ENCODE measurements at regions not wholly inside any gene's neighbourhood (a gene's known extent, or its start where the extent isn't known, plus 50 kb on each side); places are given as distances from the start of the nearest gene placed in this dataset.

DNA sequence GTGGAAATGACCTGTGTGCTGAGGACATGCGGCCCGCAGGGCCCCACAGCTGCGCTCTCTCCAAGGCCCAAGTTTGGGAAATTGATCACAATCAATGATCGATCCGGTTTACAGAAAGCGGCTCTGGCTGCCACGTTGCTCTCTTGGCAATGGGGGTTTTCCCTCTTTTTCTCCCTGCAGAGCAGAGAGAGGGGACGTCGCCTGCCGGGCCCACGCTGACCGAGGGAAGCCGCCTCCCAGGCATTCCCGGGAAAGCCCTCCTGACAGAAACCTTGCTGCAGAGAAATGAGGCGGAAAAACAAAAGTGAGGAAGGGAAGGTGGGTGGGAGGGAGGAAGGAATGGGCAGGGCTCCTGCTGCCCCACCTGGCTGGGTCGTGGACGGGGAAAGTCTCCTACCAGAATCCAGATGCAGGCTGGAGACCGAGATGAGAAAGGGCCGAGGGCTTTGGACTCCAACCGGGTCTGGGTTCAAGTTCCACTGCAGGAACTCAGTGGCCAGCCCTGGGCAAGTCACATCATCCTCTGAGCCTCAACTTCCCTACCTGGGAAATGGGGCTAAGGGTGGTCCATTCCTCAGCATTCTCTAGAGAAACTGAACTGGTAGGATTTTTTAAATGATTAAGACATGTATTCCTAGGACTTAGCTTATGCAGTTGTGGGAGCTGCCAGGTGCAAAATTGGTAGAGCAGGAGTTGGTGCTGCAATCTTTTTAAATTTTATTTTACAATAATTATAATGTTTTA lies 75.5 kb downstream of the PHETA1 start:
- TF ChIP-seq PKNOX1 (IDR thresholded peaks at IDR 0.05), result no peak
- TF ChIP-seq FOXK2 (IDR thresholded peaks at IDR 0.05), result no peak
- TF ChIP-seq LEF1 (IDR thresholded peaks at IDR 0.05; ENCODE audit: borderline replicate concordance), result no peak
- no peak for TF ChIP-seq BHLHE40 (IDR thresholded peaks at IDR 0.05; ENCODE audit: borderline replicate concordance)
- no peak for TF ChIP-seq TARDBP (IDR thresholded peaks at IDR 0.05)
- no peak for TF ChIP-seq FOXA1 (IDR thresholded peaks at IDR 0.05)
- TF ChIP-seq ELF4 (IDR thresholded peaks at IDR 0.05), result no peak
- no peak for TF ChIP-seq CTBP1 (IDR thresholded peaks at IDR 0.05; ENCODE audit: borderline replicate concordance)
- TF ChIP-seq L3MBTL2 (conservative IDR thresholded peaks at IDR 0.05), result no peak
- no peak for TF ChIP-seq ARNT (IDR thresholded peaks at IDR 0.05)
- no peak for TF ChIP-seq FOXM1 (IDR thresholded peaks at IDR 0.05; ENCODE audit: borderline replicate concordance)
- no peak for TF ChIP-seq HDGF (IDR thresholded peaks at IDR 0.05; ENCODE audit: borderline replicate concordance)
- no peak for TF ChIP-seq SUZ12 (IDR thresholded peaks at IDR 0.05)
- no peak for TF ChIP-seq NFRKB (IDR thresholded peaks at IDR 0.05)
- no peak for TF ChIP-seq ZNF384 (IDR thresholded peaks at IDR 0.05)
- no peak for DNase-seq (ENCODE audit: extremely low spot score)
- ChIA-PET POLR2A (no interaction called here), CTCF (no interaction called here)

DNA sequence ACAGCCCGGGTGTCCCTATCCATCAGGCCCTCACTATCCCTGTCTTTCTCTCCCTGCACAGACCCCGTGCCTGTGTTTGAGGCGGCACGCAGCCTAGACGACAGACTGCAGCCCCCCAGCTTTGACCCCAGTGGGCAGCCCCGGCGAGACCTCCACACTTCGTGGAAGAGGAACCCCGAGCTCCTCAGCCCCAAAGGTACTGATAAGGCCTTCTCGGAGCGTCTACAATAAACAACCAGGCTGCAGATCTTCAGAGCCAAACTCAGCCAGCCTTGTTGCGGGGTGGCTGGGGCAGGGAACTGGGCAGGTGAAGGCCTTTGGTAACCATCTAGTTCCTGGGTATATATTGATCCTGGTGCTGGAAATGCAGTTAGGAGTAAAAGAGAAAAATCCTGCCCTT lies 77.5 kb downstream of the PHETA1 start:
- ChIA-PET POLR2A (no interaction called here), CTCF (no interaction called here)
- TF ChIP-seq LEF1 (IDR thresholded peaks at IDR 0.05; ENCODE audit: borderline replicate concordance), result no peak
- no peak for TF ChIP-seq L3MBTL2 (conservative IDR thresholded peaks at IDR 0.05)
- no peak for TF ChIP-seq BHLHE40 (IDR thresholded peaks at IDR 0.05; ENCODE audit: borderline replicate concordance)
- no peak for TF ChIP-seq NFRKB (IDR thresholded peaks at IDR 0.05)
- TF ChIP-seq HDGF (IDR thresholded peaks at IDR 0.05; ENCODE audit: borderline replicate concordance), result no peak
- no peak for TF ChIP-seq FOXK2 (IDR thresholded peaks at IDR 0.05)
- no peak for TF ChIP-seq ARNT (IDR thresholded peaks at IDR 0.05)
- no peak for TF ChIP-seq SP1 (IDR thresholded peaks at IDR 0.05)
- no peak for TF ChIP-seq ZNF384 (IDR thresholded peaks at IDR 0.05)
- TF ChIP-seq FOXA1 (IDR thresholded peaks at IDR 0.05), result no peak
- no peak for TF ChIP-seq SUZ12 (IDR thresholded peaks at IDR 0.05)
- no peak for TF ChIP-seq TARDBP (IDR thresholded peaks at IDR 0.05)
- no peak for TF ChIP-seq PKNOX1 (IDR thresholded peaks at IDR 0.05)
- no peak for TF ChIP-seq FOXM1 (IDR thresholded peaks at IDR 0.05; ENCODE audit: borderline replicate concordance)
- no peak for TF ChIP-seq CTBP1 (IDR thresholded peaks at IDR 0.05; ENCODE audit: borderline replicate concordance)
- no peak for TF ChIP-seq ELF4 (IDR thresholded peaks at IDR 0.05)
- DNase-seq (ENCODE audit: extremely low spot score), result no peak

DNA sequence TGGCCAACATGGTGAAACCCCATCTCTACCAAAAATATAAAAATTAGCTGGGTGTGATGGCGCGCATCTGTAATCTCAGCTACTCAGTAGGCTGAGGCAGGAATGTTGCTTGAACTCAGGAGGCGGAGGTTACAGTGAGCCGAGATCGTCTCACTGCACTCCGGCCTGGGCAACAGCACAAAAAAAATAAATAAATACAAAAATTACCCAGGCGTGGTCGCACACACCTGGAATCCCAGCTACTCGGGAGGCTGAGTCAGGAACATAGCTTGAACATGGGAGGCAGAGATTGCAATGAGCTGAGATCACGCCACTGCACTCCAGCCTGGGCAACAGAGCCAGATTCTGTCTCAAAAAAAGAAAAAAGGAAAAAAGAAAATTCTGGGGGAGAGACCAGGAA lies 80.1 kb downstream of the PHETA1 start:
- TF ChIP-seq FOXA1 (IDR thresholded peaks at IDR 0.05) (no peak), NFRKB (IDR thresholded peaks at IDR 0.05) (no peak), PKNOX1 (IDR thresholded peaks at IDR 0.05) (no peak), ELF4 (IDR thresholded peaks at IDR 0.05) (no peak), SUZ12 (IDR thresholded peaks at IDR 0.05) (no peak), HDGF (IDR thresholded peaks at IDR 0.05; ENCODE audit: borderline replicate concordance) (no peak), ARNT (IDR thresholded peaks at IDR 0.05) (no peak), ZNF384 (IDR thresholded peaks at IDR 0.05) (no peak), CTBP1 (IDR thresholded peaks at IDR 0.05; ENCODE audit: borderline replicate concordance) (no peak), L3MBTL2 (conservative IDR thresholded peaks at IDR 0.05) (no peak), LEF1 (IDR thresholded peaks at IDR 0.05; ENCODE audit: borderline replicate concordance) (no peak), SP1 (IDR thresholded peaks at IDR 0.05) (no peak), BHLHE40 (IDR thresholded peaks at IDR 0.05; ENCODE audit: borderline replicate concordance) (no peak), TARDBP (IDR thresholded peaks at IDR 0.05) (no peak)
- DNase-seq (ENCODE audit: extremely low spot score), result no peak
- ChIA-PET CTCF (interaction anchor here (2.0 kb wide), 1 partner anchor 10 kb away, joined by 7 read pairs; no protein-coding TSS in a partner anchor), POLR2A (no interaction called here)

- ChIA-PET POLR2A (no interaction called here), CTCF (no interaction called here)
- DNase-seq (ENCODE audit: extremely low spot score), result no peak
- no peak for TF ChIP-seq SUZ12 (IDR thresholded peaks at IDR 0.05)
- TF ChIP-seq LEF1 (IDR thresholded peaks at IDR 0.05; ENCODE audit: borderline replicate concordance), result no peak
- no peak for TF ChIP-seq BHLHE40 (IDR thresholded peaks at IDR 0.05; ENCODE audit: borderline replicate concordance)
- TF ChIP-seq ZNF384 (IDR thresholded peaks at IDR 0.05), result no peak
- TF ChIP-seq FOXM1 (IDR thresholded peaks at IDR 0.05; ENCODE audit: borderline replicate concordance), result no peak
- TF ChIP-seq SP1 (IDR thresholded peaks at IDR 0.05), result no peak
- TF ChIP-seq L3MBTL2 (conservative IDR thresholded peaks at IDR 0.05), result no peak
- no peak for TF ChIP-seq FOXA1 (IDR thresholded peaks at IDR 0.05)
- no peak for TF ChIP-seq HDGF (IDR thresholded peaks at IDR 0.05; ENCODE audit: borderline replicate concordance)
- no peak for TF ChIP-seq TARDBP (IDR thresholded peaks at IDR 0.05)
- no peak for TF ChIP-seq ARNT (IDR thresholded peaks at IDR 0.05)
- no peak for TF ChIP-seq CTBP1 (IDR thresholded peaks at IDR 0.05; ENCODE audit: borderline replicate concordance)
- no peak for TF ChIP-seq FOXK2 (IDR thresholded peaks at IDR 0.05)
- TF ChIP-seq ELF4 (IDR thresholded peaks at IDR 0.05), result no peak
- no peak for TF ChIP-seq NFRKB (IDR thresholded peaks at IDR 0.05)
- TF ChIP-seq PKNOX1 (IDR thresholded peaks at IDR 0.05), result no peak
Observed at GRCh38 chr12:111287125-111287900, 81.6 kb downstream of the PHETA1 start.
